Activated CD4-positive, alpha-beta memory T cell treated with anti-CD3 and anti-CD28 coated beads, Interleukin-2, amount 10 ng/mL, durations not matched to agents 7 days and 5 days (primary cell): ENCODE measurements at regions not wholly inside any gene's neighbourhood (a gene's known extent, or its start where the extent isn't known, plus 50 kb on each side); places are given as distances from the start of the nearest gene placed in this dataset.

ENCODE experiments used
- CTCF ChIA-PET: fragments of 350-600 bp; sonication (Branson Sonifier 250); formaldehyde crosslinking; loops from one replicate; lab custom pipeline; 2021; ENCODE audit warnings: antibody characterized with exemption, inconsistent platforms; lab: Charles Lee
- POLR2A ChIA-PET: fragments of 350-600 bp; sonication (Branson Sonifier 250); formaldehyde crosslinking; loops from one replicate; lab custom pipeline; 2021; ENCODE audit warnings: antibody characterized with exemption; lab: Charles Lee
- DNase-seq: peaks from one replicate; pipeline ENCODE4 v3.0.0-alpha.2; 2020
- H3K27ac Mint-ChIP-seq: one replicate; pipeline ENCODE4 v1.8.0; 2021; ENCODE audit warnings: mild to moderate bottlenecking, mixed read lengths
- H3K27me3 Mint-ChIP-seq: one replicate; pipeline ENCODE4 v1.8.0; 2021; ENCODE audit warnings: mixed read lengths
- H3K36me3 Mint-ChIP-seq: one replicate; pipeline ENCODE4 v1.8.0; 2021; ENCODE audit warnings: low read depth, mixed read lengths
- H3K4me1 Mint-ChIP-seq: one replicate; pipeline ENCODE4 v1.8.0; 2021; ENCODE audit warnings: mixed read lengths
- H3K4me3 Mint-ChIP-seq: one replicate; pipeline ENCODE4 v1.8.0; 2021; ENCODE audit warnings: mild to moderate bottlenecking, mixed read lengths
- H3K9me3 Mint-ChIP-seq: one replicate; pipeline ENCODE4 v1.8.0; 2021; ENCODE audit warnings: mixed read lengths

DNA sequence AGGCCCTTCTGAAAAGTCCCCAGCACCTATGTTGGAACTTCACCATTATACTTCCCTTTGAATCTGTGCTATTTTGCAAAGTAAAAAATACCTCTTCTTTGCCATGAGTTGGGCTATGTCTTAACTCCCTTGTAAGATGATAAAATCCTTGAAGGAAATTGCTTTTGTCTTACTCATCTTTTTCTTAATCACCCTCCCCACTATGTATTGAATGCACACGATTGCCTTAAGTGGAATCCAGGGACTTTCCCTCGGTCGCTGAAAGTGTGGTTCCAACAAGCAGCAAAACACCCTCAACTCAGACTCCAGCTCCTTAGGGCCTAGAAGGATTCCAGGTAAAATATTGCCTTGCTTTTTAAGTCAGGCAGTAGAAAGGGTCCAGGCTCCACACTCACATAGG lies 173.2 kb upstream of the ARL4C start:
- Mint-ChIP-seq H3K27me3 (peaks cover 7% of the 10 kb centered on the region), H3K4me3 (no peak overlapping the region)

DNA sequence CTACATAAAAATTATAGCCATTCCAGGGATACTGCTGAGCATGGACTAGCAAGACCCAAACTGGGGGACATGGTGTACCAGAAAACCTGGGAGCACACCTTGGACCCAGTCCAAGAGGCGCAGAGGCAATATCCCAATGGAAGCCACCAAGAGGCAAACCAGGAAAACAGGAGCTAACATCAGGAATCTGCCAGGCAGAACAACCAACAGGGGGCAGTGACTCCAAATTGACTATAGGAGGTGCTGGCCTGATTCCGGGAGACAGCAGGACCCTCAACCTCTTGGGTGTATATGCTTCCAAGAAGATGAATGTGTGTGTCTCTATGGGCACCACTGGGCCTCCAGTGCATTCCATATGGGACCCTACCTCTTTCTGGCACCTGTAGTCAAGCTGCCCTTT lies 172.7 kb upstream of the ARL4C start:
- H3K9me3 Mint-ChIP-seq: no peaks in the 10 kb centered on the region
- H3K27me3 Mint-ChIP-seq: peaks cover 3% of the 10 kb centered on the region
- CTCF ChIA-PET: no interaction called here

More for the DNA sequence above, 173.2 kb upstream of the ARL4C start:
- ChIA-PET CTCF (no interaction called here), POLR2A (no interaction called here)
- DNase-seq: no peak
- no peak overlapping the region for H3K27ac Mint-ChIP-seq
- no peaks in the 10 kb centered on the region for H3K36me3 Mint-ChIP-seq
- H3K9me3 Mint-ChIP-seq: no peaks in the 10 kb centered on the region
- H3K4me1 Mint-ChIP-seq: no peaks in the 10 kb centered on the region

DNA sequence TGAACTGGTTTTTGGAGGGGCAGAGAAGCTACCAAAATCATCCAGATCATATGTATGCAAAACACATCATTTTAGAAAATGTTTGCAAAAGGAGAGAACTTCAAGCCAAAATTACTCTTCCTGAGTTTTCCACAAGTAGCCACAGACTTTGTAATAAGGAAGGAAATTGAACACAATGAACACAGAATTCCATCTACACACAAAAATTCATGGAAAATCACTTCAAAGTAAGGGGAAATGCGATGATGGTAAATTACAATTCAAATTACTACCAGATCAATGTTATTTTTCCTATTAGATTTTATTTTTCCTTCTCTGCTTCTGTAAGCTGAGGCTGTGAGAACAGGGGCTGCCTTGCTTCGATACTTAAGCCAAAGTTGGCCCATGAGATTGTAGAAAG lies 172.1 kb upstream of the ARL4C start:
- CTCF ChIA-PET: no interaction called here
- no peak for DNase-seq
- no peak overlapping the region for H3K4me3 Mint-ChIP-seq
- H3K27me3 Mint-ChIP-seq: peaks cover 3% of the 10 kb centered on the region
- no peaks in the 10 kb centered on the region for H3K4me1 Mint-ChIP-seq
- no peaks in the 10 kb centered on the region for H3K9me3 Mint-ChIP-seq
- H3K27ac Mint-ChIP-seq: no peak overlapping the region
- H3K36me3 Mint-ChIP-seq: no peaks in the 10 kb centered on the region
- POLR2A ChIA-PET: no interaction called here

More for the DNA sequence above, 172.7 kb upstream of the ARL4C start:
- Mint-ChIP-seq H3K4me1 (no peaks in the 10 kb centered on the region), H3K36me3 (no peaks in the 10 kb centered on the region), H3K4me3 (no peak overlapping the region), H3K27ac (no peak overlapping the region)
- POLR2A ChIA-PET: no interaction called here
- no peak for DNase-seq

DNA sequence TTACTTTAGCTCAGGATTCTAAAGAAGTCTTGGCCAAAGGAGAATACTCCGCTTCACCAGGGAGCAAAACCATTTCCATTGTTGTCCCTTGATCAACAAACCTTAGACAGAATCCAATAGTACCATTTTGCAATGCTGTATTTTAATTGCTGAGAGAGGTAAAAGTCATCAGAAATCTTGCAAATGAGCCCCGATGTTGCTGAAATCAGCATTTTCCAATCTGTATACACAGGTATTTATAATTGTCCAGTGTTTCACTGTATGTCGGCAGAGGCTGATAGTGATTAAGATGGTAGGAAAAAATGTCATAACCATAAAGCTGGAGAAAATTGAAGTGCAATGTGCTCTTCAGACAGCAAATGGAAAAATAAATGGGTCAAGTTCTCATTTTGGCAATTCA lies 170.0 kb upstream of the ARL4C start:
- ChIA-PET POLR2A (no interaction called here), CTCF (no interaction called here)
- peaks cover 3% of the 10 kb centered on the region for H3K27me3 Mint-ChIP-seq
- no peaks in the 10 kb centered on the region for H3K4me1 Mint-ChIP-seq
- H3K36me3 Mint-ChIP-seq: no peaks in the 10 kb centered on the region
- H3K9me3 Mint-ChIP-seq: no peaks in the 10 kb centered on the region
- no peak overlapping the region for H3K27ac Mint-ChIP-seq
- DNase-seq: no peak
- H3K4me3 Mint-ChIP-seq: no peak overlapping the region

DNA sequence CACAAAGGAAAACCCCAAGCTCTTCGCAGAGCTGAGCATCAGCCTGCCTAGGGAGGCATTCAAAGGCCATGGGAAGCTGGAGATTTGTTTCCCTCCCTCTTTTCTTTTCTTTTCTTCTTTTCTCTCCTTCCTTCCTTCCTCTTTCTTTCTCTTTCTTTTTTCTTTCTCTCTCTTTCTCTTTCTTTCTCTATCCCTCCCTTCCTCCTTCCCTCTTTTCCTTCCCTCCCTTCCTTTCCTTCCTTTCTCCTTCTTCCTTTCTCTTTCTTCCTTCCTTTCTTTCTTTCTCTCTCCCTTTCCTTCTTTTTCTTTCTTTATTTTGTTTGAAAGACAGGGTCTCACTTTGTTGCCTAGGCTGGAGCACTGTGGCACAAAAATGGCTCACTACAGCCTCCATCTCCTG lies 168.4 kb upstream of the ARL4C start:
- Mint-ChIP-seq H3K27me3 (peaks cover 3% of the 10 kb centered on the region), H3K4me3 (no peak overlapping the region), H3K9me3 (no peaks in the 10 kb centered on the region), H3K27ac (no peak overlapping the region), H3K36me3 (no peaks in the 10 kb centered on the region), H3K4me1 (no peaks in the 10 kb centered on the region)
- ChIA-PET CTCF (no interaction called here), POLR2A (interaction anchor here (0.6 kb wide), 1 partner anchor 40 kb away, joined by 3 read pairs; no protein-coding TSS in a partner anchor)
- DNase-seq: no peak

DNA sequence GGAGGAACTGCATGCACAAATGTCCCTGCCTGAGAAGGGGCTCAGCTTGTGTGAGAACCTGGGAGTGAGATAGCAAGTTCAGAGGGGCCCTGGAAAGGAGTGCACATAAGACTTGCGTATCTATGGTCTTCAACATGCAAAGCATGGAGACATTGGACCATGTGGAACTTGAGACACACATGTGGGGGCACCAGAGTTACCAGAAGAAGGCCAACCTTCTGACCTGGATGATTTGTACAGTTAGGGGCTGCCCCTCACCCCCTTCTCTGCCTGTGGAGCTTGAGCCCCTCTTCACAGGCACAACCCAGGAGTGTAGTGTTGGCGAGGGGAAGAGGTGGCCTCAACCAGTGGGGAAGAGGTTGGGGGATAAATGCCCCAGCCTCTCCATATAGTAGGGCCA lies 165.0 kb upstream of the ARL4C start:
- Mint-ChIP-seq H3K27ac (no peak overlapping the region), H3K4me3 (no peak overlapping the region), H3K27me3 (no peaks in the 10 kb centered on the region), H3K4me1 (no peaks in the 10 kb centered on the region), H3K36me3 (no peaks in the 10 kb centered on the region), H3K9me3 (no peaks in the 10 kb centered on the region)
- ChIA-PET POLR2A (no interaction called here), CTCF (interaction anchor here (0.6 kb wide), 1 partner anchor 10 kb away, joined by 3 read pairs; no protein-coding TSS in a partner anchor)
- no peak for DNase-seq

DNA sequence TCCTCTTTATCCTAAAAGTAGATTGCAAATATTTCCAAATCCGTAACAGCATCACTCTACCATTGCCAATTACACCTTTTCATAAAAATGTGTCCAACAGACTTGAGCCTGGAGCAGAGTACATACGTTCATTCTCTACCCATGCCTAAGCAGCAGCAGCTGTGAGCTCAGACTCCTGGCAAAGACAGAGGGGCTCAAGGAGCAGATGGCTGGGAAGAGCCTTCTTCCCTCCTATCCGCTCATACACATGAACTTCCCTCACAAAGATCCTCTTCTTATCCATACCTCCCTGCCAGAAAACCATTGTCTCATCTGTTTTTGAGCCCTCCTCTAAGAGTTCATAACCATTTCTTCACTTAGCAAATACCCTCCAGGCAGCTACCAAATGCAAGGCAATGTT lies 164.3 kb upstream of the ARL4C start:
- Mint-ChIP-seq H3K36me3 (no peaks in the 10 kb centered on the region), H3K27ac (no peak overlapping the region), H3K27me3 (no peaks in the 10 kb centered on the region), H3K4me1 (no peaks in the 10 kb centered on the region), H3K9me3 (no peaks in the 10 kb centered on the region), H3K4me3 (no peak overlapping the region)
- ChIA-PET POLR2A (no interaction called here), CTCF (no interaction called here)
- no peak for DNase-seq

DNA sequence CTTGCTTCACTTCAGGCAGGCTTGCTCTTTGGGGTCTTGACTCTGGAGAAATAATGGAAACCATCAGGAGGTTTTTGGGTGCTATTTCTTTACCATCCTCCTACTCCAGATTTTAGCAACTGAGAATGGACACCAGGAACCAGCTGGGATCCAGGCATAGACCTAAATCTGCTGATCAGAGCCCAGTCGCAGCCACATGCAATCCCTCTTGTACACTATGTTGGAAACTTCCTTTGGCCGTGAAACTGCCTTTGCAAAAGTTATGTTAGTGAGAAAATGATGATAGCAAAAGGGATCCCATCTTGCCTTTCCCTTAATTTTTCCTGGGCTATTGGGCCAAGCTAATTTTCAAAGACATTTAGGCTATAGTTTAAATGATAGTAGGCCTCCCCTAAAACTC lies 158.8 kb upstream of the ARL4C start:
- H3K27ac Mint-ChIP-seq: no peak overlapping the region
- no peak overlapping the region for H3K4me3 Mint-ChIP-seq
- DNase-seq: no peak
- H3K4me1 Mint-ChIP-seq: no peaks in the 10 kb centered on the region
- ChIA-PET CTCF (no interaction called here), POLR2A (no interaction called here)
- H3K27me3 Mint-ChIP-seq: no peaks in the 10 kb centered on the region
- no peaks in the 10 kb centered on the region for H3K36me3 Mint-ChIP-seq
- H3K9me3 Mint-ChIP-seq: no peaks in the 10 kb centered on the region

DNA sequence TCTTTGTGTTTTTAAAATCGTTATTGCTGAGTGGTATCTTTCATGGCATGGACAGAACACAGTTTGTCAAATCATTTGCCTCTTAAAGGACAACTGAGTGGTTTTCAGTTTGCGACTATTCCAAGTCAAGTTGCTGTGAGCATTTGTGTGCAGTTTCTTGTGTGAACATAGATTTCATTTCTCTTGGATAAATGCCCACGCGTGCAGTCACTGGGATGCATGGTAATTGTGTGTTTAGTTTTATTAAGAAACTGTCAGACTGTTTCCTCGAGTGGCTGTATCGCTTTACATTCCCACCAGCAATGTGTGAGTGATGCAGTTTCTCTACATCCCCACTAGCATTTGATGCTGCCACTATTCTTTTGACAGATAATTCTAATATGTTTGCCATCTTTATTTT lies 154.0 kb upstream of the ARL4C start:
- Mint-ChIP-seq H3K4me3 (no peak overlapping the region), H3K27ac (no peak overlapping the region), H3K27me3 (no peaks in the 10 kb centered on the region), H3K4me1 (no peaks in the 10 kb centered on the region), H3K9me3 (no peaks in the 10 kb centered on the region), H3K36me3 (no peaks in the 10 kb centered on the region)
- DNase-seq: no peak
- ChIA-PET POLR2A (no interaction called here), CTCF (no interaction called here)

DNA sequence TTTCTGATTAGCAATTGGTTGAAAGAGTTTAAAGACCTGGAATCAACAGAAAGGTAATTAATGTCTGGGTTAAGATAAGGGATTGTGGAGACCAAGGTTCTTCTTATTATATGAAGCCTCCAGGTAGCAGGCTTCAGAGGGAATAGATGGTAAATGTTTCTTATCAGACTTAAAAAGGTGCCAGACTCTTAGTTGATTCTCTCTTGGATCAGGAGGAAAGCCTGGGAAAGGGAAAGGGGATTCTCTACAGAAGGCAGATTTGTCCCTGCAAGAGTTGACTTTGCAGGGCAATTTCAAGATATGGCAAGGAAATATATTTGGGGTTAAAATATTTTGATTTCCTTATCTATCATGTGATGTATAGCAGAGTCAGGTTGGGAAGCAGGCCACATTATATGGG lies 153.1 kb upstream of the ARL4C start:
- POLR2A ChIA-PET: no interaction called here
- CTCF ChIA-PET: no interaction called here
- no peak for DNase-seq
- Mint-ChIP-seq H3K36me3 (no peaks in the 10 kb centered on the region), H3K9me3 (no peaks in the 10 kb centered on the region), H3K4me1 (no peaks in the 10 kb centered on the region), H3K27me3 (no peaks in the 10 kb centered on the region), H3K27ac (no peak overlapping the region), H3K4me3 (no peak overlapping the region)

DNA sequence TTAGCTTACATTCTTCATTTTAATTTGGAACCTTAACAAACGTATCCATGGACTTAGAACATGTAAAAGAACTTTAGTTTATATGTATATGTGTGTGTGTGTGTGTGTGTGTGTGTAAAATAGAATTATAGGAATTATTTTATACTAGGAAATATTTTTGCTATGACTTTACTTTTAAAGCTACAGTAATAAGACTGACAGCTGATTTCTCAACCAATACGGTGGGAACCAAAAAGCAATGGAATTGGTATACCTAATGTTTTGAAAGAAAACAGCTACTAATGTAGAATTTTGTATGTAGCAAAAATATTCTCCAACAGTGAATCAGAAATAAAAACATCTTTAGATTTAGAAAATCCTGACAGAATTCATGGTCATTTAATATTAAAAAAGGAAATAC lies 146.5 kb upstream of the ARL4C start:
- Mint-ChIP-seq H3K9me3 (peaks cover 11% of the 10 kb centered on the region), H3K27ac (no peak overlapping the region), H3K4me1 (no peaks in the 10 kb centered on the region), H3K4me3 (no peak overlapping the region), H3K36me3 (no peaks in the 10 kb centered on the region), H3K27me3 (peaks cover 1% of the 10 kb centered on the region)
- ChIA-PET CTCF (interaction anchor here (0.6 to 1.3 kb wide), 2 partner anchors 10 to 98 kb away, joined by 4 to 6 read pairs; no protein-coding TSS in a partner anchor), POLR2A (no interaction called here)
- DNase-seq: no peak

DNA sequence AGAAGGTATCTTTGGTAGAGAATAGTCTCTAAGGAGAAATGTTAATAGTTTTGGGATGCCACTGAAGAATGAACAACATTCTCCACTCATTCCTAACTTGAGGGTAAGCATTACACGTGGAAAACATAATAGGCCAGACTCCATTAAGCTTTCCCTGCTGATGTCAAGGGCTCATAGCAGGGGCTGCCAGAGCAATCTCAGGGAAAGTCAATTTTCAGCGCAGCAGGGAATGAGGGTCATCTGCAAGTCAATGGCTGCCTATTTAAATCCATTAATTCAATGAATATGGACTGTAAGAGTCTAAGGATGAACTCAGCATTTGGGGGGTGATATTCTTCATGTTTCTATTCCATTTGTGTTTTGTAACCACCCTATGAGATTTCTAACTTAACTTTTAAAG lies 144.2 kb upstream of the ARL4C start:
- ChIA-PET POLR2A (no interaction called here), CTCF (no interaction called here)
- Mint-ChIP-seq H3K27ac (no peak overlapping the region), H3K4me1 (no peaks in the 10 kb centered on the region), H3K36me3 (no peaks in the 10 kb centered on the region), H3K9me3 (peaks cover 11% of the 10 kb centered on the region), H3K27me3 (peaks cover 1% of the 10 kb centered on the region), H3K4me3 (no peak overlapping the region)
- DNase-seq: no peak

DNA sequence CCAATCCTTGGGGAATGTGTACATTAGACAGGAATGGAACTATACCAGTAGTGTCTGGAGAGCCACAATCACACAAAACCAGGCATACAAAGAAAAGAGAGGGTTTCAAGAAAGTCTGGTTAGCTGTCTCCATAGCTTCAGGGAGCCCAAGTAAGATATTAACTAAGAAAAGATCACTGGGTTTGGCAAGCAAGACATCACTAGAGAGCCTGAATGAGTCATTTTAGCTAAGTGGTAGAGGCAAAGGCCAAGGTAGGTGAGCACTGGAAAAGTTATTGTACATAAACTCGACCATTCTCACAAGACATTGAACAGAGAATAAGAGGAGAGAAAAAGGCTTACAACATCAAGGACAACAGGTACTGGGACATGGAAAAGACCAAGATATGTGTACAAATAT lies 143.8 kb upstream of the ARL4C start:
- ChIA-PET CTCF (no interaction called here), POLR2A (no interaction called here)
- no peaks in the 10 kb centered on the region for H3K36me3 Mint-ChIP-seq
- no peaks in the 10 kb centered on the region for H3K4me1 Mint-ChIP-seq
- no peak overlapping the region for H3K4me3 Mint-ChIP-seq
- peaks cover 11% of the 10 kb centered on the region for H3K9me3 Mint-ChIP-seq
- no peak for DNase-seq
- H3K27ac Mint-ChIP-seq: no peak overlapping the region
- peaks cover 1% of the 10 kb centered on the region for H3K27me3 Mint-ChIP-seq

DNA sequence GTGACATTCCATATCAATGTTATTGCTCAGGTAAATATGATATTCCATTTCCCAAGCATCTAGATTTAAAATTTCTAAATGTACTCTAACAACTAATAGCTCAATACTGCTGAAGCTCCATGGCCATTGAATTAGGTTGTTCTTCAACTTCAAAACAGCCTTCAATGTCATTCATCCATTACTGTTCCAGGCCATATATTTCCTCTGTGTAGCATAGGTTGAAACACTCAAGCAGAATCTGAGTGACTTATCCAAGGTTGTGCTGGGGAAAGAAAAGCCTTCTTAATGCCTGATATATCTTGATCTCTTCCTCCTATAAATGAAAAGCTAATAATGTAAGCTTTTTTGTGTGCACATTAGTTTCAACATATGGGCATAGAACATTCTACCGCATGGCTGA lies 142.1 kb upstream of the ARL4C start:
- DNase-seq: no peak

More for the DNA sequence above, 142.1 kb upstream of the ARL4C start:
- H3K36me3 Mint-ChIP-seq: no peaks in the 10 kb centered on the region
- POLR2A ChIA-PET: no interaction called here
- H3K4me1 Mint-ChIP-seq: no peaks in the 10 kb centered on the region
- no peak overlapping the region for H3K4me3 Mint-ChIP-seq
- peaks cover 11% of the 10 kb centered on the region for H3K9me3 Mint-ChIP-seq
- H3K27ac Mint-ChIP-seq: no peak overlapping the region
- H3K27me3 Mint-ChIP-seq: peaks cover 1% of the 10 kb centered on the region
- CTCF ChIA-PET: no interaction called here
